Endothelial cell (in vitro differentiated cells): ENCODE measurements at regions not wholly inside any gene's neighbourhood (a gene's known extent, or its start where the extent isn't known, plus 50 kb on each side); places are given as distances from the start of the nearest gene placed in this dataset.
"Not testable (repeated sequence)": the region's sequence is repeated elsewhere in the genome, so short reads cannot be mapped to it uniquely, and the experiment has no call there.

ENCODE experiments used
- DNase-seq: peaks from one replicate; pipeline ENCODE4 v3.0.0; 2021; ENCODE audit warnings: low spot score
- H3K27ac Mint-ChIP-seq: one replicate; pipeline ENCODE4 v1.8.0; 2021; ENCODE audit warnings: mixed read lengths, inconsistent platforms; ENCODE audit not compliant: unreplicated experiment
- H3K27me3 Mint-ChIP-seq: one replicate; pipeline ENCODE4 v1.8.0; 2021; ENCODE audit warnings: mild to moderate bottlenecking, moderate library complexity, mixed read lengths, inconsistent platforms; ENCODE audit not compliant: unreplicated experiment
- H3K36me3 Mint-ChIP-seq: one replicate; pipeline ENCODE4 v1.8.0; 2021; ENCODE audit warnings: mild to moderate bottlenecking, low read depth, mixed read lengths, inconsistent platforms; ENCODE audit not compliant: unreplicated experiment
- H3K4me1 Mint-ChIP-seq: one replicate; pipeline ENCODE4 v1.8.0; 2021; ENCODE audit warnings: mild to moderate bottlenecking, mixed read lengths, inconsistent platforms; ENCODE audit not compliant: unreplicated experiment
- H3K4me3 Mint-ChIP-seq: one replicate; pipeline ENCODE4 v1.8.0; 2021; ENCODE audit warnings: mild to moderate bottlenecking, mixed read lengths, inconsistent platforms; ENCODE audit not compliant: unreplicated experiment
- H3K9me3 Mint-ChIP-seq: one replicate; pipeline ENCODE4 v1.8.0; 2021; ENCODE audit warnings: mixed read lengths, inconsistent platforms; ENCODE audit not compliant: unreplicated experiment
- CTCF ChIP-seq: fragments of 200-600 bp; sonication (generic); IDR thresholded peaks from one replicate; pipeline ENCODE4 v1.5.0; 2021; ENCODE audit warnings: antibody characterized with exemption; ENCODE audit not compliant: unreplicated experiment

- Mint-ChIP-seq H3K36me3 (peaks cover 3% of the 10 kb centered on the region), H3K27me3 (no peaks in the 10 kb centered on the region), H3K27ac (no peak overlapping the region), H3K4me3 (peak overlapping the region; percentile 16), H3K4me1 (no peaks in the 10 kb centered on the region), H3K9me3 (peaks cover 8% of the 10 kb centered on the region)
- no peak for TF ChIP-seq CTCF
- DNase-seq: no peak
Observed at GRCh38 chr9:30536494-30536893, 1847.9 kb upstream of the ACO1 start.

DNA sequence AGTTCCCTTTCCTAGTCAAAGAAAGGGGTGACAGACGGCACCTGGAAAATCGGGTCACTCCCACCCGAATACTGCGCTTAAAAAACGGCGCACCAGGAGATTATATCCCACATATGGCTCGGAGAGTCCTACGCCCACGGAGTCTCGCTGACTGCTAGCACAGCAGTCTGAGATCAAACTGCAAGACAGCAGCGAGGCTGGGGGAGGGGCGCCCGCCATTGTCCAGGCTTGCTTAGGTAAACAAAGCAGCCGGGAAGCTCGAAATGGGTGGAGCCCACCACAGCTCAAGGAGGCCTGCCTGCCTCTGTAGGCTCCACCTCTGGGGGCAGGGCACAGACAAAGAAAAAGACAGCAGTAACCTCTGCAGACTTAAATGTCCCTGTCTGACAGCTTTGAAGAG lies 1844.7 kb upstream of the ACO1 start:
- DNase-seq, H3K36me3 Mint-ChIP-seq: not testable (repeated sequence)

DNA sequence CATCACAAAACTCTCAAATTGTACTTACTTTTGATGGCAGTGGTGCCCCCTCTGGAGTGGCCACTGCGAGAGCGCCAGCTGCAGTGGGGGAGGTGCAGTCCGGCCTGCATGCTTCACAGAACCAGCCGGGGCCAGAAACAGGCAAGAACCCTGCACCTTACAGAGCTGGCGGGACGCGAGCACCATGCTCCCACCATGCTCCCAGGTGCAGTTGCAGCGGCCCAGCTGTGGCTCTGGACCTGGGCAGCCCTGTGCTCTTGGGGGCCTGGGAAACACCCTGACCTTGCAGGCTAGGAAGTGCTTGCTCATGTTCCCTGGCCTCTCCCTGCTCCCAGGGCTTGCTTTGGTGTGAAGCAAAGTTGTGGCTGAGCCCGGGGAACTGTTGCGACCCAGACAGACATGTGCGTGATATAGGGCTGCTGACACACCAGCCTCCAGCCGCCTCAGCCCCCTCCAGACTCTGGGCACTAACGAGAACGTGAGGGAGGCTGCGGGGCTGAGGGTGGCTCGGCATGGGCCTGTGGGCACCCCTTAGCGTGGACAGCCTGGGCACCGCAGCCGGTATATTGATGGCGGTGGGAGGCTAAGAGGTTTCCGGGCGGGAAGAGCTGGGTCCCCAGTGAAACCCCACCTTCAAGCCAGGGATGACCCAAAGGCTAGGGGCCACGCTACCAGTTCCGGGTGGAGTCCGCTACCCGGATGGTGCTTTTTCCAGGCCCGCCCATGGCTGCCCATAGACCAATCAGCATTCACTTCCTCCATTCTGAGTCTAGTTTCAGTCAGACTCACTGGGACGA lies 1809.9 kb upstream of the ACO1 start:
- Mint-ChIP-seq H3K4me3 (no peak overlapping the region), H3K27ac (no peak overlapping the region), H3K27me3 (no peaks in the 10 kb centered on the region), H3K4me1 (no peaks in the 10 kb centered on the region), H3K36me3 (no peaks in the 10 kb centered on the region), H3K9me3 (no peaks in the 10 kb centered on the region)
- DNase-seq: no peak
- TF ChIP-seq CTCF: no peak

More for the DNA sequence above, 1844.7 kb upstream of the ACO1 start:
- not testable (repeated sequence) for H3K27me3 Mint-ChIP-seq, H3K4me3 Mint-ChIP-seq, H3K9me3 Mint-ChIP-seq, H3K4me1 Mint-ChIP-seq, H3K27ac Mint-ChIP-seq

- H3K27me3 Mint-ChIP-seq: no peaks in the 10 kb centered on the region
- no peaks in the 10 kb centered on the region for H3K9me3 Mint-ChIP-seq
- TF ChIP-seq CTCF: no peak
- no peak overlapping the region for H3K4me3 Mint-ChIP-seq
- H3K4me1 Mint-ChIP-seq: no peaks in the 10 kb centered on the region
- H3K27ac Mint-ChIP-seq: no peak overlapping the region
- no peaks in the 10 kb centered on the region for H3K36me3 Mint-ChIP-seq
- no peak for DNase-seq
Observed at GRCh38 chr9:30575218-30575617, 1809.2 kb upstream of the ACO1 start.

GRCh38 chr9:30575691-30576090 lies 1808.8 kb upstream of the ACO1 start:
- Mint-ChIP-seq H3K27me3 (no peaks in the 10 kb centered on the region), H3K4me3 (no peak overlapping the region), H3K4me1 (no peaks in the 10 kb centered on the region), H3K36me3 (no peaks in the 10 kb centered on the region), H3K9me3 (no peaks in the 10 kb centered on the region), H3K27ac (no peak overlapping the region)
- no peak for DNase-seq
- no peak for TF ChIP-seq CTCF
